ENCODE measurements at regions not wholly inside any gene's neighbourhood (a gene's known extent, or its start where the extent isn't known, plus 50 kb on each side); places are given as distances from the start of the nearest gene placed in this dataset.

GRCh38 chrY:15415165-15415564 is 890.8 kb downstream of the NLGN4Y start:
- TF ChIP-seq FOXP2 (optimal IDR thresholded peaks at IDR 0.05; ENCODE audit: borderline replicate concordance, extremely low read depth, extremely low read length, insufficient read depth) (no peak), TAF1 (IDR thresholded peaks at IDR 0.05; ENCODE audit: borderline replicate concordance, insufficient read depth, low read length) (no peak), POLR2AphosphoS5 (IDR thresholded peaks at IDR 0.05; ENCODE audit: low read depth, low read length) (no peak), REST (IDR thresholded peaks at IDR 0.05; ENCODE audit: insufficient read depth in 1 of 2, low read depth in 2 of 2, low read length in 2 of 2) (no peak), SIN3A (IDR thresholded peaks at IDR 0.05; ENCODE audit: borderline replicate concordance, insufficient read depth, low read length) (no peak)

GRCh38 chrY:15418613-15419012 is 894.3 kb downstream of the NLGN4Y start:
- no peak for TF ChIP-seq REST (IDR thresholded peaks at IDR 0.05; ENCODE audit: insufficient read depth in 1 of 2, low read depth in 2 of 2, low read length in 2 of 2)
- no peak for TF ChIP-seq TAF1 (IDR thresholded peaks at IDR 0.05; ENCODE audit: borderline replicate concordance, insufficient read depth, low read length)
- no peak for TF ChIP-seq SIN3A (IDR thresholded peaks at IDR 0.05; ENCODE audit: borderline replicate concordance, insufficient read depth, low read length)
- TF ChIP-seq FOXP2 (optimal IDR thresholded peaks at IDR 0.05; ENCODE audit: borderline replicate concordance, extremely low read depth, extremely low read length, insufficient read depth): no peak
- no peak for TF ChIP-seq POLR2AphosphoS5 (IDR thresholded peaks at IDR 0.05; ENCODE audit: low read depth, low read length)

- TF ChIP-seq FOXP2 (optimal IDR thresholded peaks at IDR 0.05; ENCODE audit: borderline replicate concordance, extremely low read depth, extremely low read length, insufficient read depth): no peak
- TF ChIP-seq POLR2AphosphoS5 (IDR thresholded peaks at IDR 0.05; ENCODE audit: low read depth, low read length): no peak
- TF ChIP-seq TAF1 (IDR thresholded peaks at IDR 0.05; ENCODE audit: borderline replicate concordance, insufficient read depth, low read length): no peak
- TF ChIP-seq REST (IDR thresholded peaks at IDR 0.05; ENCODE audit: insufficient read depth in 1 of 2, low read depth in 2 of 2, low read length in 2 of 2): no peak
- no peak for TF ChIP-seq SIN3A (IDR thresholded peaks at IDR 0.05; ENCODE audit: borderline replicate concordance, insufficient read depth, low read length)
These were observed 900.4 kb downstream of the NLGN4Y start for GRCh38 chrY:15424665-15425132.

- TF ChIP-seq REST (IDR thresholded peaks at IDR 0.05; ENCODE audit: insufficient read depth in 1 of 2, low read depth in 2 of 2, low read length in 2 of 2): no peak
- TF ChIP-seq TAF1 (IDR thresholded peaks at IDR 0.05; ENCODE audit: borderline replicate concordance, insufficient read depth, low read length): no peak
- no peak for TF ChIP-seq FOXP2 (optimal IDR thresholded peaks at IDR 0.05; ENCODE audit: borderline replicate concordance, extremely low read depth, extremely low read length, insufficient read depth)
- no peak for TF ChIP-seq SIN3A (IDR thresholded peaks at IDR 0.05; ENCODE audit: borderline replicate concordance, insufficient read depth, low read length)
- no peak for TF ChIP-seq POLR2AphosphoS5 (IDR thresholded peaks at IDR 0.05; ENCODE audit: low read depth, low read length)
These were observed 915.8 kb downstream of the NLGN4Y start for GRCh38 chrY:15440021-15440695.

All from PFSK-1 (cell line).